Ovary (tissue), 7 donors: ENCODE measurements at regions not wholly inside any gene's neighbourhood (a gene's known extent, or its start where the extent isn't known, plus 50 kb on each side); places are given as distances from the start of the nearest gene placed in this dataset.

Source experiments
- DNase-seq, 5 donors: peaks; one replicate each; pipeline ENCODE4 v3.0.0-alpha.2; 2019 to 2020
- H3K27ac ChIP-seq, 2 donors: fragments of 200-600 bp; one replicate each; pipeline versions ENCODE4 v1.5.1 to v1.8.0; 2019 to 2022
- H3K27me3 ChIP-seq: fragments of 200-600 bp; one replicate; pipeline ENCODE4 v1.8.0; 2022
- H3K36me3 ChIP-seq: fragments of 200-600 bp; sonication (generic); one replicate; pipeline ENCODE4 v1.5.1; 2019
- H3K4me1 ChIP-seq: one replicate; pipeline ENCODE4 v1.8.1; 2013; ENCODE audit warnings: mild to moderate bottlenecking, moderate library complexity; ENCODE audit not compliant: insufficient read depth
- H3K4me3 ChIP-seq: fragments of 200-600 bp; sonication (generic); one replicate; pipeline ENCODE4 v1.5.1; 2017
- H3K9me3 ChIP-seq, 2 donors: fragments of 200-600 bp in 1 of 2; sonication (generic) in 1 of 2; one replicate each; pipeline versions ENCODE4 v1.5.1 to v1.8.1; 2013 to 2019; ENCODE audit warnings: mild to moderate bottlenecking in 1 of 2, moderate library complexity in 1 of 2
- CTCF ChIP-seq, 3 donors: fragments of 450-650 bp in 2 of 3; fragments of 200-600 bp in 1 of 3; IDR thresholded peaks; one replicate each; pipeline versions ENCODE4 v1.5.1 to v1.8.0; 2016 to 2022; ENCODE audit warnings: antibody characterized with exemption in 3 of 3, mild to moderate bottlenecking in 1 of 3
- EP300 ChIP-seq: sonication (generic); formaldehyde crosslinking; IDR thresholded peaks from one replicate; pipeline ENCODE4 v1.6.1; 2017; ENCODE audit warnings: antibody characterized with exemption
- POLR2A ChIP-seq: fragments of 450-650 bp; IDR thresholded peaks from one replicate; pipeline ENCODE4 v1.6.1; 2017; ENCODE audit warnings: antibody characterized with exemption, mild to moderate bottlenecking, moderate library complexity
- WGBS, 3 donors: extraction: QIAGEN DNeasy Blood & Tissue Kit in 1 of 3; methylation state at CpG; one replicate each; pipeline versions ENCODE4 v1.1.5 to v1.1.7; 2013 to 2017; 5-methylcytosine and 5-hydroxymethylcytosine counted together
- intact Hi-C, 4 donors: fragments of 100-400 bp; cut with DNase I; formaldehyde crosslinking; loops; one replicate each; pipeline versions ENCODE4 v1.11.0 to v1.15.1; 2022 to 2023
- donor health status: DM: no; HTN: no; CAD: no; lungs with moderate emphysema.
- donor health status: DM: no; HTN: no; CAD: no.
- donor health status: Bipolar disorder and iron deficiency.
- donor health status: DM: no; HTN: no; CAD: no.
- donor health status: DM: yes; HTN: yes; CAD: no.

- DNase-seq = no peak
- no peaks in the 10 kb centered on the region for H3K36me3 ChIP-seq
- no peak overlapping the region for H3K4me3 ChIP-seq
- no peaks in the 10 kb centered on the region for H3K9me3 ChIP-seq
- H3K27me3 ChIP-seq = no peaks in the 10 kb centered on the region
- TF ChIP-seq CTCF (IDR thresholded peaks at IDR 0.05) = no peak
- no peak for TF ChIP-seq POLR2A
- TF ChIP-seq EP300 = no peak
- no peak overlapping the region for H3K27ac ChIP-seq
- intact Hi-C loops = no loop called here
- peaks cover 1% of the 10 kb centered on the region for H3K4me1 ChIP-seq
- 65 to 80% (median 76%) methylated on average over 7 of the region's 7 CpGs for WGBS, 3 donors
Measured at GRCh38 chr21:16291296-16291695, 561.5 kb downstream of the USP25 start.

- Histone ChIP-seq H3K4me3 (no peak overlapping the region), H3K27me3 (no peaks in the 10 kb centered on the region), H3K4me1 (no peaks in the 10 kb centered on the region), H3K9me3 (no peaks in the 10 kb centered on the region), H3K36me3 (no peaks in the 10 kb centered on the region), H3K27ac (no peak overlapping the region)
- TF ChIP-seq EP300 (no peak), CTCF (IDR thresholded peaks at IDR 0.05) (no peak), POLR2A (no peak)
- 85 to 88% (median 87%) methylated on average over 5 of the region's 5 CpGs for WGBS, 3 donors
- intact Hi-C loops = no loop called here
- DNase-seq = no peak
Measured at GRCh38 chr21:16294128-16294527, 564.3 kb downstream of the USP25 start.

GRCh38 chr21:16302851-16303282 lies 573.1 kb downstream of the USP25 start:
- no peaks in the 10 kb centered on the region for H3K9me3 ChIP-seq
- WGBS, 3 donors = 6 to 21% (median 12%) methylated on average over 4 of the region's 4 CpGs
- DNase-seq = peak; percentile 50 to 74 (median 67)
- H3K27ac ChIP-seq = peak overlapping the region; percentile 54 to 74
- no peak overlapping the region for H3K4me3 ChIP-seq
- TF ChIP-seq CTCF (IDR thresholded peaks at IDR 0.05) (no peak), EP300 (no peak), POLR2A (no peak)
- no peaks in the 10 kb centered on the region for H3K4me1 ChIP-seq
- intact Hi-C loops = loop anchor here in 1 of 4 donors (10.0 kb wide), 1 partner anchor 108 kb away; no protein-coding TSS in a partner anchor
- H3K36me3 ChIP-seq = no peaks in the 10 kb centered on the region
- no peaks in the 10 kb centered on the region for H3K27me3 ChIP-seq

GRCh38 chr21:16304174-16305095 lies 574.7 kb downstream of the USP25 start:
- peak overlapping the region; percentile 14 for H3K4me3 ChIP-seq

More at GRCh38 chr21:16304174-16305095, 574.7 kb downstream of the USP25 start:
- no peaks in the 10 kb centered on the region for H3K4me1 ChIP-seq
- TF ChIP-seq EP300 (no peak), POLR2A (no peak), CTCF (IDR thresholded peaks at IDR 0.05) (no peak)
- H3K36me3 ChIP-seq = no peaks in the 10 kb centered on the region
- H3K27ac ChIP-seq = peak overlapping the region in 1 of 2 donors; percentile 74
- H3K27me3 ChIP-seq = no peaks in the 10 kb centered on the region
- WGBS, 3 donors = 20 to 28% (median 20%) methylated on average over 6 of the region's 6 CpGs
- intact Hi-C loops = loop anchor here in 1 of 4 donors (10.0 kb wide), 1 partner anchor 110 kb away; no protein-coding TSS in a partner anchor
- no peaks in the 10 kb centered on the region for H3K9me3 ChIP-seq
- DNase-seq = no peak
